Prostate gland (tissue), 2 donors: ENCODE measurements at regions not wholly inside any gene's neighbourhood (a gene's known extent, or its start where the extent isn't known, plus 50 kb on each side); places are given as distances from the start of the nearest gene placed in this dataset.

Source experiments
- DNase-seq: peaks from one replicate; pipeline ENCODE4 v3.0.0-alpha.2; 2019; ENCODE audit warnings: low spot score
- H3K27ac ChIP-seq, 2 donors: fragments of 200-600 bp; sonication (generic); 2 replicates each; pipeline ENCODE4 v1.5.1; 2017 to 2019
- H3K27me3 ChIP-seq: fragments of 200-600 bp; sonication (generic); replicated peaks from 2 replicates; pipeline ENCODE4 v1.5.1; 2019; ENCODE audit not compliant: insufficient read depth
- H3K36me3 ChIP-seq, 2 donors: fragments of 200-600 bp; sonication (generic); 1 replicate in 1 of 2; 2 replicates in 1 of 2; pipeline versions ENCODE4 v1.5.1 to v1.8.1; 2017 to 2019
- H3K4me1 ChIP-seq: fragments of 200-600 bp; sonication (generic); replicated peaks from 2 replicates; pipeline ENCODE4 v1.5.1; 2019
- H3K4me3 ChIP-seq, 2 donors: fragments of 200-600 bp; sonication (generic); 2 replicates each; pipeline ENCODE4 v1.5.1; 2017 to 2019
- H3K9me3 ChIP-seq: fragments of 200-600 bp; sonication (generic); 2 replicates; pipeline ENCODE4 v1.5.1; 2017
- POLR2A ChIP-seq: fragments of 450-650 bp; IDR thresholded peaks from one replicate; pipeline ENCODE4 v1.6.1; 2016; ENCODE audit warnings: antibody characterized with exemption, mild to moderate bottlenecking
- POLR2AphosphoS5 ChIP-seq: sonication (generic); formaldehyde crosslinking; IDR thresholded peaks from one replicate; pipeline ENCODE4 v1.6.1; 2017; ENCODE audit warnings: antibody characterized with exemption
- WGBS: methylation state at CpG from one replicate; pipeline ENCODE4 v1.1.5; 2018; 5-methylcytosine and 5-hydroxymethylcytosine counted together
- intact Hi-C: fragments of 100-400 bp; cut with DNase I; formaldehyde crosslinking; loops from one replicate; pipeline ENCODE4 v1.14.2; 2022
- TF ChIP-seq, protein P1 (sequence below), 4 experiments: fragments of 200-600 bp in 2 of 4; fragments of 450-650 bp in 2 of 4; sonication (generic) in 2 of 4; IDR thresholded peaks; 1 replicate in 3 of 4; 2 replicates in 1 of 4; pipeline ENCODE4 v1.5.1; 2016 to 2019; ENCODE audit warnings: antibody characterized with exemption in 4 of 4, mild to moderate bottlenecking in 2 of 4, moderate library complexity in 2 of 4

DNA sequence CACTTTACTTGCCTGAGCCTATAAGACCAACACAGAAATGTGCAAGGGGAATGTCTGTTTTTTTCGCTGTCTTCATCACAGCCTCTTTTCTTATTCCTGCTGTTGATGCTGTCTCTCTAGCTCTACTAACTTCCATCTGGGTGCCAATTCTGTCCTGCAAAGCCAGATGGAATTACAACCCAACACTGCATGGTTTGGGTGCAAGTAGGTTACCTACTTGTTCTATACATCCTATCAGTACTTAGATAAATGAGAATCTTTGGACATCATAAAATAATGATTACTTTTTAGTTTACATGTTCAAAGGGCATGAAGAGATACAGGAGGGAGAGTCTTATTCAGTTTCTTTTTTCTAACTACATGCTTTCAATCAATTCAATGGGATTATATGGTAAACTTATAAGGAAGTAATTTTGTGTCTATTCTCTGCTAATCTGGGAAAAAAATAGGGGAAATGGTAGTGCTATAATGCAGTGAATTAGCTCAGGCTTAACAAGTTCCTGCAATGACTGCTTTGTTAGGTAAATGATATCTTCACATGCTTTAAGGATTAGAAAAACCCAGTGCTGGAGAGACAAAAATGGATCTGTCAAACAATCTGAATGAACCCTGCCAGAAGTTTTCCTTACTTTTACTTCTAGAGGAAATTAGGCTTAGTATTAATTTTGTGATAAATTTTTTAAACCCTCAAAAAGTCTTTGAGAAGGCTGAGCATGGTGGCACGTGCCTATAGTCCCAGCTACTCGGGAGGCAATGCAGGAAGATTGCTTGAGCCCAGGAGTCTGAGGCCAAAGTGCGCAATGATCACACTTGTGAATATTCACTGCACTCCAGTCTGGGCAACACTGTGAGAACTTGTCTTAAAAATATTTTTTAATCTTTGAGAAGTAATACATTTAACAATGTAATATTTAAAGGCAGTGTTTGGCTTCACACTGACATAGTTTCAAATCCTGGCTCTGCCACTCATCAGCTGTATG is 86.5 kb upstream of the E2F3 start:
- H3K4me1 ChIP-seq = no peaks in the 10 kb centered on the region
- no peaks in the 10 kb centered on the region for H3K36me3 ChIP-seq
- TF ChIP-seq, protein P1, sequence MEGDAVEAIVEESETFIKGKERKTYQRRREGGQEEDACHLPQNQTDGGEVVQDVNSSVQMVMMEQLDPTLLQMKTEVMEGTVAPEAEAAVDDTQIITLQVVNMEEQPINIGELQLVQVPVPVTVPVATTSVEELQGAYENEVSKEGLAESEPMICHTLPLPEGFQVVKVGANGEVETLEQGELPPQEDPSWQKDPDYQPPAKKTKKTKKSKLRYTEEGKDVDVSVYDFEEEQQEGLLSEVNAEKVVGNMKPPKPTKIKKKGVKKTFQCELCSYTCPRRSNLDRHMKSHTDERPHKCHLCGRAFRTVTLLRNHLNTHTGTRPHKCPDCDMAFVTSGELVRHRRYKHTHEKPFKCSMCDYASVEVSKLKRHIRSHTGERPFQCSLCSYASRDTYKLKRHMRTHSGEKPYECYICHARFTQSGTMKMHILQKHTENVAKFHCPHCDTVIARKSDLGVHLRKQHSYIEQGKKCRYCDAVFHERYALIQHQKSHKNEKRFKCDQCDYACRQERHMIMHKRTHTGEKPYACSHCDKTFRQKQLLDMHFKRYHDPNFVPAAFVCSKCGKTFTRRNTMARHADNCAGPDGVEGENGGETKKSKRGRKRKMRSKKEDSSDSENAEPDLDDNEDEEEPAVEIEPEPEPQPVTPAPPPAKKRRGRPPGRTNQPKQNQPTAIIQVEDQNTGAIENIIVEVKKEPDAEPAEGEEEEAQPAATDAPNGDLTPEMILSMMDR (IDR thresholded peaks at IDR 0.05) = no peak
- TF ChIP-seq POLR2AphosphoS5 = no peak
- TF ChIP-seq POLR2A = no peak
- DNase-seq = no peak
- no peaks in the 10 kb centered on the region for H3K27me3 ChIP-seq
- H3K4me3 ChIP-seq = no peak overlapping the region
- intact Hi-C loops = no loop called here
- no peak overlapping the region for H3K27ac ChIP-seq
- H3K9me3 ChIP-seq = no peaks in the 10 kb centered on the region
- 79% methylated on average over 4 of the region's 4 CpGs for WGBS

DNA sequence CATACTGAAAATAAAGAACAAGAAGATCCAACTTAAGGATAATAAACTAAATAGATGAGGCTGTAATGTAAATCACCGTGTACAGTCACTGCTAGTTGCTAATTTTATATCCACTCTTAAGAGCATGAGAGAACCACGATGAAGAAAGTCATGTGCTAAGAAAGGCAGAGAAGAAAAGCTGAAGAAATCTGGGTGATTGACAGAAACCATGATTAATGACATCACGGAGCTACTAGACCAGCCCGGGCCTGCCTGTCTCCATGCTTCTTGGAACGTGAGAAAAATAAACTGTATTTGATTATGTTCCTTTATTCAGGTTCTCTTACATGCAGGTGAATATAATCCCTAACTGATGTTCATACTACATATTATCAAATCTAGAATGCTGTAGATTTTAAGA is 84.2 kb upstream of the E2F3 start:
- no peaks in the 10 kb centered on the region for H3K36me3 ChIP-seq
- WGBS = 54% methylated on average over 5 of the region's 5 CpGs
- H3K27ac ChIP-seq = no peak overlapping the region
- no peaks in the 10 kb centered on the region for H3K9me3 ChIP-seq
- intact Hi-C loops = no loop called here
- no peaks in the 10 kb centered on the region for H3K4me1 ChIP-seq
- no peaks in the 10 kb centered on the region for H3K27me3 ChIP-seq
- TF ChIP-seq, protein P1 (IDR thresholded peaks at IDR 0.05) = no peak
- TF ChIP-seq POLR2AphosphoS5 (no peak), POLR2A (no peak)
- H3K4me3 ChIP-seq = no peak overlapping the region
- no peak for DNase-seq

DNA sequence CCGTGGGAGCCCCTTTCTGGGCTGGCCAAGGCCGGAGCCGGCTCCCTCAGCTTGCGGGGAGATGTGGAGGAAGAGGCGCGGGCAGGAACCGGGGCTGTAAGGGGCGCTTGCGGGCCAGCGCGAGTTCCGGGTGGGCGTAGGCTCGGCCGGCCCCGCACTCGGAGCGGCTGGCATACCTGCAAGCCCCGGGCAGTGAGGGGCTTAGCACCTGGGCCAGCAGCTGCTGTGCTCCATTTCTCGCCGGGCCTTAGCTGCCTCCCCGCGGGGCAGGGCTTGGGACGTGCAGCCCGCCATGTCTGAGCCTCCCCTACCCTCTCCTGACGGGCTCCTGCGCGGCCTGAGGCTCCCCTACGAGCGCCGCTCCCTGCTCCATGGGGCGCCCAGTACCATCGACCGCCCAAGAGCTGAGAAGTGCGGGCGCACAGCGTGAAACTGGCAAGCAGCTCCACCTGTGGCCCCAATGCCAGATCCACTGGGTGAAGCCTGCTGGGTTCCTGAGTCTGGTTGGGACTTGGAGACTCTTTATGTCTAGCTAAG is 82.8 kb upstream of the E2F3 start:
- no peak overlapping the region for H3K4me3 ChIP-seq
- H3K27me3 ChIP-seq = no peaks in the 10 kb centered on the region
- intact Hi-C loops = no loop called here
- no peak for DNase-seq
- no peak for TF ChIP-seq POLR2A
- TF ChIP-seq, protein P1 (IDR thresholded peaks at IDR 0.05) = no peak
- no peak for TF ChIP-seq POLR2AphosphoS5
- H3K9me3 ChIP-seq = no peaks in the 10 kb centered on the region
- H3K4me1 ChIP-seq = no peaks in the 10 kb centered on the region
- WGBS = 97% methylated on average over 35 of the region's 37 CpGs
- H3K27ac ChIP-seq = no peak overlapping the region
- H3K36me3 ChIP-seq = no peaks in the 10 kb centered on the region

DNA sequence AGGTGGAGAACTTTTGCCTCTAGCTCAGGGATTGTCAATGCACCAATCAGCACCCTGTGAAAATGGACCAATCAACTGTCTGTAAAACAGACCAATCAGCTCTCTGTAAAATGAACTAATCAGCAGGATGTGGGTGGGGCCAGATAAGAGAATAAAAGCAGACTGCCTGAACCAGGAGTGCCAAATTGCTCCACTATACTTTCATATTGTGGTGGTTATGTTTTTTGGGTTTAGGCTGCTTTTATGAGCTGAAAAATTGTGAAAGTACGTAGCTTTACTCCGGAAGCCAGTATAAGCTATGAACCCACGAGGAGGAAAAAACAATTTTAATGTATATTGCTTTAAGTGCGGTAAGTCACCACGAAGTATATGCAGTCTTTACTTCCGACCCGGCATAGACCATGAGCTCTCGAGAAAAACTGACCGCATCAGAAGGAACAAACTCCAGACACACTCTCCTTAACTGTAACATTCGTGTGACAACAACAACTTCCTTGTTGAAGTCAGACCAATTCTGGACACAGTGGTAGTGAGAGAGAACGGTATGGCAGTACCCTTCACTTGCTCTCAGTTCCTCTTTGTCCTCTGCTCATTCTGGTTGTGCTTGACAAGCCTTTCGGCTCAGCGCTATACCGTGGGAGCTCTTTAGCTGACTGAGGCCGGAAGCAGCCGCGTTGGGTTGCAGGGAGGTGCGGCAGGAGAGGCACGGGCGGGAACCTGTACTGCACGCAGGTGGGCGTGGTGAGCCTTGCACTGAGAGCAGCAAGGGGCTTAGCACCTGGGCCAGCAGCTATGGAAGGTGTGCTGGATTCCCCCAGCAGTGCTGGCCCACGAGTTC is 81.9 kb upstream of the E2F3 start:
- DNase-seq = no peak
- TF ChIP-seq POLR2A (no peak), POLR2AphosphoS5 (no peak)
- TF ChIP-seq, protein P1 (IDR thresholded peaks at IDR 0.05) = no peak
- intact Hi-C loops = no loop called here
- Histone ChIP-seq H3K36me3 (no peaks in the 10 kb centered on the region), H3K4me3 (no peak overlapping the region), H3K27ac (no peak overlapping the region), H3K4me1 (no peaks in the 10 kb centered on the region), H3K27me3 (no peaks in the 10 kb centered on the region), H3K9me3 (no peaks in the 10 kb centered on the region)
- 79% methylated on average over 23 of the region's 23 CpGs for WGBS
